ENCODE measurements at regions not wholly inside any gene's neighbourhood (a gene's known extent, or its start where the extent isn't known, plus 50 kb on each side); places are given as distances from the start of the nearest gene placed in this dataset.

DNA sequence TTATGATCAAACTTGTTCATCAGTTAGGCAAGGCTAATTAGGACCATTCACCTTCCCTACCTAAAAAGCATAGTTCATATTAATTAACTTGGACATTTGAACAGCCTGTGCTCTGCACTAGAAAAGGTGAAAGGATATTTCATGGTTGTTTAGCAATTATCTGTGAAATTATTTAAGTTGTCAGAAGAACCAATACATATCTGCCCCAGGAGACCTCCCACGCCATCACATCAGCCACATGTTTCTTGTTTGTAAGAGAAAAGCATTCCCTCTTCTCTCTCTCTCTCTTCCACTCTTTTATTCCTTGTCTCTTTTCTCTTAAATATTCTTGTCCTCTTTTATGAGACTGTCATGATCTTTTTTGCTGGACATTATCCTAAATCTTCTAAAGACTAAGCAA, 282.0 kb upstream of the RND3 start:
- no peak overlapping the region for H3K27ac ChIP-seq (ENCODE audit: low read depth in 1 of 2, low read length in 2 of 2)
- H3K9me3 ChIP-seq (ENCODE audit: control insufficient read depth in 4 of 4, low read length in 3 of 4) = no peaks in the 10 kb centered on the region
- 96% methylated on average over 1 of the region's 1 CpG for WGBS
- H3K4me3 ChIP-seq (ENCODE audit: low read depth in 1 of 3, low read length in 3 of 3) = no peak overlapping the region
- H3K36me3 ChIP-seq (ENCODE audit: control insufficient read depth in 4 of 4, insufficient read depth in 3 of 4, low read depth in 1 of 4, low read length in 3 of 4) = no peaks in the 10 kb centered on the region
- H3K4me1 ChIP-seq (ENCODE audit: control insufficient read depth in 4 of 4, insufficient read depth in 4 of 4, low read length in 3 of 4) = no peaks in the 10 kb centered on the region
- H3K9ac ChIP-seq (ENCODE audit: low read depth in 1 of 2, low read length in 2 of 2) = no peak overlapping the region
- TF ChIP-seq RXRA (IDR thresholded peaks at IDR 0.05) = no peak
- TF ChIP-seq, protein P1, sequence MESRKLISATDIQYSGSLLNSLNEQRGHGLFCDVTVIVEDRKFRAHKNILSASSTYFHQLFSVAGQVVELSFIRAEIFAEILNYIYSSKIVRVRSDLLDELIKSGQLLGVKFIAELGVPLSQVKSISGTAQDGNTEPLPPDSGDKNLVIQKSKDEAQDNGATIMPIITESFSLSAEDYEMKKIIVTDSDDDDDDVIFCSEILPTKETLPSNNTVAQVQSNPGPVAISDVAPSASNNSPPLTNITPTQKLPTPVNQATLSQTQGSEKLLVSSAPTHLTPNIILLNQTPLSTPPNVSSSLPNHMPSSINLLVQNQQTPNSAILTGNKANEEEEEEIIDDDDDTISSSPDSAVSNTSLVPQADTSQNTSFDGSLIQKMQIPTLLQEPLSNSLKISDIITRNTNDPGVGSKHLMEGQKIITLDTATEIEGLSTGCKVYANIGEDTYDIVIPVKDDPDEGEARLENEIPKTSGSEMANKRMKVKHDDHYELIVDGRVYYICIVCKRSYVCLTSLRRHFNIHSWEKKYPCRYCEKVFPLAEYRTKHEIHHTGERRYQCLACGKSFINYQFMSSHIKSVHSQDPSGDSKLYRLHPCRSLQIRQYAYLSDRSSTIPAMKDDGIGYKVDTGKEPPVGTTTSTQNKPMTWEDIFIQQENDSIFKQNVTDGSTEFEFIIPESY (IDR thresholded peaks at IDR 0.05) = no peak
- TF ChIP-seq, protein P2, sequence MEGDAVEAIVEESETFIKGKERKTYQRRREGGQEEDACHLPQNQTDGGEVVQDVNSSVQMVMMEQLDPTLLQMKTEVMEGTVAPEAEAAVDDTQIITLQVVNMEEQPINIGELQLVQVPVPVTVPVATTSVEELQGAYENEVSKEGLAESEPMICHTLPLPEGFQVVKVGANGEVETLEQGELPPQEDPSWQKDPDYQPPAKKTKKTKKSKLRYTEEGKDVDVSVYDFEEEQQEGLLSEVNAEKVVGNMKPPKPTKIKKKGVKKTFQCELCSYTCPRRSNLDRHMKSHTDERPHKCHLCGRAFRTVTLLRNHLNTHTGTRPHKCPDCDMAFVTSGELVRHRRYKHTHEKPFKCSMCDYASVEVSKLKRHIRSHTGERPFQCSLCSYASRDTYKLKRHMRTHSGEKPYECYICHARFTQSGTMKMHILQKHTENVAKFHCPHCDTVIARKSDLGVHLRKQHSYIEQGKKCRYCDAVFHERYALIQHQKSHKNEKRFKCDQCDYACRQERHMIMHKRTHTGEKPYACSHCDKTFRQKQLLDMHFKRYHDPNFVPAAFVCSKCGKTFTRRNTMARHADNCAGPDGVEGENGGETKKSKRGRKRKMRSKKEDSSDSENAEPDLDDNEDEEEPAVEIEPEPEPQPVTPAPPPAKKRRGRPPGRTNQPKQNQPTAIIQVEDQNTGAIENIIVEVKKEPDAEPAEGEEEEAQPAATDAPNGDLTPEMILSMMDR (IDR thresholded peaks at IDR 0.05; ENCODE audit: low read depth, low read length, missing input control) = no peak
- TF ChIP-seq FOXA2 (IDR thresholded peaks at IDR 0.05) = no peak
- TF ChIP-seq RAD21 (IDR thresholded peaks at IDR 0.05) = no peak
- no peak for TF ChIP-seq JUND (IDR thresholded peaks at IDR 0.05)
- no peak for TF ChIP-seq TAF1 (conservative IDR thresholded peaks at IDR 0.05)
- TF ChIP-seq, protein P3, sequence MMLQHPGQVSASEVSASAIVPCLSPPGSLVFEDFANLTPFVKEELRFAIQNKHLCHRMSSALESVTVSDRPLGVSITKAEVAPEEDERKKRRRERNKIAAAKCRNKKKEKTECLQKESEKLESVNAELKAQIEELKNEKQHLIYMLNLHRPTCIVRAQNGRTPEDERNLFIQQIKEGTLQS (IDR thresholded peaks at IDR 0.05) = no peak
- no peak for TF ChIP-seq HNF4A (conservative IDR thresholded peaks at IDR 0.05)
- no peak for TF ChIP-seq YY1 (IDR thresholded peaks at IDR 0.05)
- TF ChIP-seq, protein P4, sequence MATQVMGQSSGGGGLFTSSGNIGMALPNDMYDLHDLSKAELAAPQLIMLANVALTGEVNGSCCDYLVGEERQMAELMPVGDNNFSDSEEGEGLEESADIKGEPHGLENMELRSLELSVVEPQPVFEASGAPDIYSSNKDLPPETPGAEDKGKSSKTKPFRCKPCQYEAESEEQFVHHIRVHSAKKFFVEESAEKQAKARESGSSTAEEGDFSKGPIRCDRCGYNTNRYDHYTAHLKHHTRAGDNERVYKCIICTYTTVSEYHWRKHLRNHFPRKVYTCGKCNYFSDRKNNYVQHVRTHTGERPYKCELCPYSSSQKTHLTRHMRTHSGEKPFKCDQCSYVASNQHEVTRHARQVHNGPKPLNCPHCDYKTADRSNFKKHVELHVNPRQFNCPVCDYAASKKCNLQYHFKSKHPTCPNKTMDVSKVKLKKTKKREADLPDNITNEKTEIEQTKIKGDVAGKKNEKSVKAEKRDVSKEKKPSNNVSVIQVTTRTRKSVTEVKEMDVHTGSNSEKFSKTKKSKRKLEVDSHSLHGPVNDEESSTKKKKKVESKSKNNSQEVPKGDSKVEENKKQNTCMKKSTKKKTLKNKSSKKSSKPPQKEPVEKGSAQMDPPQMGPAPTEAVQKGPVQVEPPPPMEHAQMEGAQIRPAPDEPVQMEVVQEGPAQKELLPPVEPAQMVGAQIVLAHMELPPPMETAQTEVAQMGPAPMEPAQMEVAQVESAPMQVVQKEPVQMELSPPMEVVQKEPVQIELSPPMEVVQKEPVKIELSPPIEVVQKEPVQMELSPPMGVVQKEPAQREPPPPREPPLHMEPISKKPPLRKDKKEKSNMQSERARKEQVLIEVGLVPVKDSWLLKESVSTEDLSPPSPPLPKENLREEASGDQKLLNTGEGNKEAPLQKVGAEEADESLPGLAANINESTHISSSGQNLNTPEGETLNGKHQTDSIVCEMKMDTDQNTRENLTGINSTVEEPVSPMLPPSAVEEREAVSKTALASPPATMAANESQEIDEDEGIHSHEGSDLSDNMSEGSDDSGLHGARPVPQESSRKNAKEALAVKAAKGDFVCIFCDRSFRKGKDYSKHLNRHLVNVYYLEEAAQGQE (IDR thresholded peaks at IDR 0.05) = no peak
- no peak for TF ChIP-seq FOXA1 (IDR thresholded peaks at IDR 0.05)
- no peak for TF ChIP-seq EGR1 (IDR thresholded peaks at IDR 0.05; ENCODE audit: low read depth in 2 of 2)
- TF ChIP-seq SP1 (IDR thresholded peaks at IDR 0.05) = no peak
- H3K27me3 ChIP-seq (ENCODE audit: control insufficient read depth in 4 of 4, insufficient read depth in 4 of 4, low read length in 3 of 4) = no peaks in the 10 kb centered on the region
- DNase-seq (ENCODE audit: low spot score) = no peak

DNA sequence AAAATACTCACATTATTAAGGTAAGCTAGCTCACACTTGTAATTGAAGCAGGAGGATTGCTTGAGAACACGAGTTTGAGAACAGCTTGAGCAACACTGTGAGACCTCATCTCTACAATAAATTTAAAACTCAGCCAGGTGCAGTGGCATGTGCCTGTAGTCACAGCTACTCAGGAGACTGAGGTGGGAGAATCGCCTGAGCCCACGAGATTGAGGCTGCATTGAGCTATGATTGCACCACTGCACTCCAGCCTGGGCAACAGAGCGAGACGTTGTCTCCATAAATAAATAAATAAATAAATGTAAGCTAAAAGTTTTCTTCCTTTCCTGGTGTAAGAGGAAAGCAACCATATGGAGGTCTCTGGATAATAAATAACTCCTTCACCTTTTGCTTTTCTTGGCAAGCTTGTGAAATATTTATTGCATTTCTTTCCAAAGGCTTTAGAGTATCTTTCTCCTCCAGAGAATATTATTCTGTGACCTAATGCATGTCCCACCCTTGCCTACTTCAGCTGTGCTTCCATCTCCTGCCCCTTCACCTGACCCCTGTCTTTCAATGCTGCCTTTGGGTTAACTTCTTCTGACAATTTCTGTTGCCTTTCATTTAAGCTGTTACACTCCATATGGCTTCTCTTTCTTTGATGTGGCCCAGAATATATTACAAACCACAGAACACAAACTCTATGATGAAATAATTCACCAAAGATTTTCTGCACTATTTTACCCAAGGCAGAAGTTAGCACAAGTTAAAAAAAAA, 280.7 kb upstream of the RND3 start:
- no peaks in the 10 kb centered on the region for H3K36me3 ChIP-seq (ENCODE audit: control insufficient read depth in 4 of 4, insufficient read depth in 3 of 4, low read depth in 1 of 4, low read length in 3 of 4)
- 84% methylated on average over 5 of the region's 5 CpGs for WGBS
- H3K27me3 ChIP-seq (ENCODE audit: control insufficient read depth in 4 of 4, insufficient read depth in 4 of 4, low read length in 3 of 4) = no peaks in the 10 kb centered on the region
- H3K4me1 ChIP-seq (ENCODE audit: control insufficient read depth in 4 of 4, insufficient read depth in 4 of 4, low read length in 3 of 4) = no peaks in the 10 kb centered on the region
- H3K9me3 ChIP-seq (ENCODE audit: control insufficient read depth in 4 of 4, low read length in 3 of 4) = no peaks in the 10 kb centered on the region
- no peak overlapping the region for H3K27ac ChIP-seq (ENCODE audit: low read depth in 1 of 2, low read length in 2 of 2)
- no peak overlapping the region for H3K4me3 ChIP-seq (ENCODE audit: low read depth in 1 of 3, low read length in 3 of 3)
- no peak overlapping the region for H3K9ac ChIP-seq (ENCODE audit: low read depth in 1 of 2, low read length in 2 of 2)
- DNase-seq (ENCODE audit: low spot score) = no peak
- no peak for TF ChIP-seq YY1 (IDR thresholded peaks at IDR 0.05)
- TF ChIP-seq RXRA (IDR thresholded peaks at IDR 0.05) = no peak
- TF ChIP-seq JUND (IDR thresholded peaks at IDR 0.05) = no peak
- TF ChIP-seq SP1 (IDR thresholded peaks at IDR 0.05) = no peak
- TF ChIP-seq FOXA2 (IDR thresholded peaks at IDR 0.05) = no peak
- TF ChIP-seq, protein P2 (IDR thresholded peaks at IDR 0.05; ENCODE audit: low read depth, low read length, missing input control) = no peak
- TF ChIP-seq, protein P4 (IDR thresholded peaks at IDR 0.05) = no peak
- TF ChIP-seq NR2F2 (IDR thresholded peaks at IDR 0.05) = no peak
- no peak for TF ChIP-seq FOXA1 (IDR thresholded peaks at IDR 0.05)

Measured in liver (tissue), 8 donors.